Mesothelial cell of epicardium (in vitro differentiated cells): ENCODE measurements at regions not wholly inside any gene's neighbourhood (a gene's known extent, or its start where the extent isn't known, plus 50 kb on each side); places are given as distances from the start of the nearest gene placed in this dataset.
"Not testable (repeated sequence)": the region's sequence is repeated elsewhere in the genome, so short reads cannot be mapped to it uniquely, and the experiment has no call there.

Source experiments
- DNase-seq, 2 experiments: peaks; one replicate each; pipeline ENCODE4 v3.0.0; 2021; ENCODE audit warnings: low spot score in 2 of 2; ENCODE audit not compliant: unreplicated experiment in 2 of 2
- H3K27ac Mint-ChIP-seq: 2 replicates; pipeline ENCODE4 v1.8.0; 2021; ENCODE audit warnings: mixed read lengths
- H3K27me3 Mint-ChIP-seq: 2 replicates; pipeline ENCODE4 v1.8.0; 2021; ENCODE audit warnings: low read depth, mixed read lengths
- H3K36me3 Mint-ChIP-seq: 2 replicates; pipeline ENCODE4 v1.8.0; 2021; ENCODE audit warnings: mixed read lengths
- H3K4me1 Mint-ChIP-seq: 2 replicates; pipeline ENCODE4 v1.8.0; 2021; ENCODE audit warnings: mixed read lengths
- H3K4me3 Mint-ChIP-seq: 2 replicates; pipeline ENCODE4 v1.8.0; 2021; ENCODE audit warnings: mild to moderate bottlenecking, moderate library complexity, mixed read lengths
- H3K9me3 Mint-ChIP-seq: 2 replicates; pipeline ENCODE4 v1.8.0; 2021; ENCODE audit warnings: mixed read lengths
- CTCF ChIP-seq: fragments of 200-600 bp; sonication (generic); IDR thresholded peaks from one replicate; pipeline ENCODE4 v1.5.0; 2021; ENCODE audit warnings: antibody characterized with exemption; ENCODE audit not compliant: unreplicated experiment

- H3K4me1 Mint-ChIP-seq: peaks cover 14% of the 10 kb centered on the region
- H3K9me3 Mint-ChIP-seq: peaks cover 19% of the 10 kb centered on the region
- H3K27me3 Mint-ChIP-seq, H3K36me3 Mint-ChIP-seq, DNase-seq, H3K27ac Mint-ChIP-seq, H3K4me3 Mint-ChIP-seq: not testable (repeated sequence)
Observed at GRCh38 chr5:93682471-93683404, 58.7 kb downstream of the POU5F2 start.

- Mint-ChIP-seq H3K27me3 (no peaks in the 10 kb centered on the region), H3K9me3 (peaks cover 15% of the 10 kb centered on the region), H3K36me3 (peaks cover 5% of the 10 kb centered on the region), H3K4me1 (peaks cover 26% of the 10 kb centered on the region), H3K4me3 (no peak overlapping the region), H3K27ac (peak overlapping the region; percentile 13)
- no peak for DNase-seq
- peak; percentile 63 for TF ChIP-seq CTCF
Observed at GRCh38 chr5:93681432-93681831, 60.0 kb downstream of the POU5F2 start.

GRCh38 chr5:93677359-93677891 lies 64.0 kb downstream of the POU5F2 start:
- no peaks in the 10 kb centered on the region for H3K27me3 Mint-ChIP-seq
- peak overlapping the region; percentile 53 for H3K27ac Mint-ChIP-seq
- no peaks in the 10 kb centered on the region for H3K36me3 Mint-ChIP-seq
- H3K4me1 Mint-ChIP-seq: peaks cover 40% of the 10 kb centered on the region
- peak; percentile 23 to 47 for DNase-seq
- H3K9me3 Mint-ChIP-seq: peaks cover 2% of the 10 kb centered on the region
- no peak for TF ChIP-seq CTCF
- H3K4me3 Mint-ChIP-seq: no peak overlapping the region

- no peak for TF ChIP-seq CTCF
- Mint-ChIP-seq H3K9me3 (peaks cover 1% of the 10 kb centered on the region), H3K27ac (no peak overlapping the region), H3K36me3 (no peaks in the 10 kb centered on the region), H3K4me1 (peaks cover 39% of the 10 kb centered on the region), H3K27me3 (no peaks in the 10 kb centered on the region), H3K4me3 (no peak overlapping the region)
- no peak for DNase-seq
Observed at GRCh38 chr5:93676704-93677103, 64.7 kb downstream of the POU5F2 start.

GRCh38 chr5:93675460-93676450 lies 65.6 kb downstream of the POU5F2 start:
- no peak for TF ChIP-seq CTCF
- peaks cover 3% of the 10 kb centered on the region for H3K9me3 Mint-ChIP-seq
- no peak overlapping the region for H3K4me3 Mint-ChIP-seq
- no peak overlapping the region for H3K27ac Mint-ChIP-seq
- no peaks in the 10 kb centered on the region for H3K36me3 Mint-ChIP-seq
- DNase-seq: no peak
- H3K4me1 Mint-ChIP-seq: peaks cover 32% of the 10 kb centered on the region
- H3K27me3 Mint-ChIP-seq: no peaks in the 10 kb centered on the region
